DND-41 (cell line): ENCODE measurements at regions not wholly inside any gene's neighbourhood (a gene's known extent, or its start where the extent isn't known, plus 50 kb on each side); places are given as distances from the start of the nearest gene placed in this dataset.

Experiments
- ATAC-seq: fragments of 200-7000 bp; cut with Tn5 transposase; 3 replicates; pipeline ENCODE4 v1.9.1; 2021; ENCODE audit warnings: low read depth; ENCODE audit not compliant: insufficient read depth
- DNase-seq: peaks from one replicate; pipeline ENCODE4 v3.0.0-alpha.2; 2020
- H2AFZ ChIP-seq: 2 replicates; pipeline ENCODE4 v1.6.0; 2012; ENCODE audit warnings: low read depth, low read length
- H3K27ac ChIP-seq: 2 replicates; pipeline ENCODE4 v1.5.1; 2012; ENCODE audit warnings: low read length, inconsistent platforms
- H3K27me3 ChIP-seq: fragments of 200-600 bp; sonication (generic); 2 replicates; pipeline ENCODE4 v1.6.0; 2012; ENCODE audit warnings: low read length, mild to moderate bottlenecking, inconsistent platforms; ENCODE audit not compliant: insufficient read depth, poor library complexity
- H3K36me3 ChIP-seq: 2 replicates; pipeline ENCODE4 v1.5.1; 2012; ENCODE audit warnings: low read length, inconsistent platforms; ENCODE audit not compliant: insufficient read depth
- H3K4me1 ChIP-seq: 2 replicates; pipeline ENCODE4 v1.5.1; 2012; ENCODE audit warnings: mild to moderate bottlenecking, low read length; ENCODE audit not compliant: insufficient read depth
- H3K4me2 ChIP-seq: 2 replicates; pipeline ENCODE4 v1.6.0; 2012; ENCODE audit warnings: mild to moderate bottlenecking, moderate library complexity, low read length, inconsistent platforms; ENCODE audit not compliant: insufficient read depth
- H3K4me3 ChIP-seq, 2 experiments: fragments of 200-600 bp in 1 of 2; shearing (Covaris generic) in 1 of 2; 2 replicates each; pipeline ENCODE4 v1.5.1; 2012 to 2016; ENCODE audit warnings: inconsistent platforms in 2 of 2, low read length in 2 of 2, mild to moderate bottlenecking in 2 of 2, low read depth in 1 of 2, moderate library complexity in 1 of 2
- H3K79me2 ChIP-seq: 2 replicates; pipeline ENCODE4 v1.6.0; 2012; ENCODE audit warnings: low read length, inconsistent platforms; ENCODE audit not compliant: insufficient read depth
- H3K9ac ChIP-seq: 2 replicates; pipeline ENCODE4 v1.6.0; 2012; ENCODE audit warnings: low read depth, mild to moderate bottlenecking, inconsistent platforms, low read length, moderate library complexity
- H3K9me3 ChIP-seq: 2 replicates; pipeline ENCODE4 v1.5.1; 2012; ENCODE audit warnings: low read length, moderate library complexity, mild to moderate bottlenecking, inconsistent platforms; ENCODE audit not compliant: insufficient read depth, severe bottlenecking
- H4K20me1 ChIP-seq: 2 replicates; pipeline ENCODE4 v1.6.0; 2012; ENCODE audit warnings: low read length; ENCODE audit not compliant: insufficient read depth
- EZH2 ChIP-seq: IDR thresholded peaks from 3 replicates; pipeline ENCODE4 v1.6.1; 2012; ENCODE audit warnings: borderline replicate concordance, low read depth, mild to moderate bottlenecking, moderate library complexity, low read length, inconsistent platforms; ENCODE audit not compliant: severe bottlenecking
- TF ChIP-seq, protein P1 (sequence below): IDR thresholded peaks from 2 replicates; pipeline ENCODE4 v1.5.1; 2012; ENCODE audit warnings: borderline replicate concordance, low read length, moderate library complexity, mild to moderate bottlenecking; ENCODE audit not compliant: poor library complexity, severe bottlenecking; ENCODE audit errors: extremely low read depth

DNA sequence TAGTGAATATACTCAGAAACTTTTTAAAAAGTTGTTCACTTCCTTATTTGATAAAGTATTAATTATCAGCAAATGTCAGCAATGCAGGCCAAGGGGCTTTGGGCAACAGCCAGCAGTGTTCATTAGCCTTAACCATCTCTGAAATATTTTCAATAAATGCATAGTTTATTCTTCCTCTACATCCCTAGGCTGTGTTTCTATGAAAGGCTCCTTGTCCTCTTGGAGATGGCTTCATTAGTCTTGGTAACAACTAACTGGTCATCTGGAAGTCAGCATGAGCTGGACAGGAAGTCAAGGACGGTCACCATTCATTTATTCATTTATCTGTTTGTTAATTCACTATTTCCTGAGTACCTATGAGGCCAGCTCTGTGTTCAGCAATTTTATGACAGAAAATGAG lies 124.0 kb upstream of the TMEM132D start:
- no peaks in the 10 kb centered on the region for H3K4me1 ChIP-seq

DNA sequence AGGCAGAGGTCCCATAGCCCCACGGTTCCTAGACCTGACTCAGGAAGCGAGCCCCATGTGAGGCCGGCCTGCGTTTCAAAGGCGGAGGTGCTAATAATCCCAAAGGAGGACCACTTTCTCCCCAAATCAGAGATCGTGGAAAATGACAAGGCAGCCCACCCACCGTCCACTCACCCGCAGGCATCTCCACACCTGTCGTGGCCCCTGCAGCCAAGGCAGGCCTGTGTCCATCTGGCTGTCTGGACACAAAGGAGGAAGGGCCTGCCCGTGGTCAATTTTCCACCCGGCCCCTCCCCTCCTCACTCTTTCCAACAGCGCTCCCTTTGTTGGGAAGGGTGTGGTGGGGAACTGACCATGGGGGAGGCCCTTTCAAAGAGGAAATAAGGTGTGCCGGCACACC lies 125.3 kb upstream of the TMEM132D start:
- Histone ChIP-seq H3K9me3 (no peaks in the 10 kb centered on the region), H2AFZ (no peak overlapping the region), H3K27me3 (peaks cover 16% of the 10 kb centered on the region), H3K4me3 (no peak overlapping the region), H3K79me2 (no peaks in the 10 kb centered on the region), H3K27ac (no peak overlapping the region), H3K9ac (no peak overlapping the region), H3K4me2 (no peak overlapping the region), H3K36me3 (no peaks in the 10 kb centered on the region), H3K4me1 (no peaks in the 10 kb centered on the region), H4K20me1 (no peaks in the 10 kb centered on the region; the same call in 1 of the 2 replicates)
- no peak for DNase-seq
- TF ChIP-seq, protein P1, sequence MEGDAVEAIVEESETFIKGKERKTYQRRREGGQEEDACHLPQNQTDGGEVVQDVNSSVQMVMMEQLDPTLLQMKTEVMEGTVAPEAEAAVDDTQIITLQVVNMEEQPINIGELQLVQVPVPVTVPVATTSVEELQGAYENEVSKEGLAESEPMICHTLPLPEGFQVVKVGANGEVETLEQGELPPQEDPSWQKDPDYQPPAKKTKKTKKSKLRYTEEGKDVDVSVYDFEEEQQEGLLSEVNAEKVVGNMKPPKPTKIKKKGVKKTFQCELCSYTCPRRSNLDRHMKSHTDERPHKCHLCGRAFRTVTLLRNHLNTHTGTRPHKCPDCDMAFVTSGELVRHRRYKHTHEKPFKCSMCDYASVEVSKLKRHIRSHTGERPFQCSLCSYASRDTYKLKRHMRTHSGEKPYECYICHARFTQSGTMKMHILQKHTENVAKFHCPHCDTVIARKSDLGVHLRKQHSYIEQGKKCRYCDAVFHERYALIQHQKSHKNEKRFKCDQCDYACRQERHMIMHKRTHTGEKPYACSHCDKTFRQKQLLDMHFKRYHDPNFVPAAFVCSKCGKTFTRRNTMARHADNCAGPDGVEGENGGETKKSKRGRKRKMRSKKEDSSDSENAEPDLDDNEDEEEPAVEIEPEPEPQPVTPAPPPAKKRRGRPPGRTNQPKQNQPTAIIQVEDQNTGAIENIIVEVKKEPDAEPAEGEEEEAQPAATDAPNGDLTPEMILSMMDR, result no peak
- no peak for TF ChIP-seq EZH2
- no peak for ATAC-seq

More for the DNA sequence above, 124.0 kb upstream of the TMEM132D start:
- TF ChIP-seq, protein P1, result no peak
- TF ChIP-seq EZH2, result no peak
- H3K79me2 ChIP-seq, result no peaks in the 10 kb centered on the region
- no peak for ATAC-seq
- H4K20me1 ChIP-seq, result no peaks in the 10 kb centered on the region
- H3K27me3 ChIP-seq, result peaks cover 11% of the 10 kb centered on the region
- H3K27ac ChIP-seq, result no peak overlapping the region
- H3K36me3 ChIP-seq, result no peaks in the 10 kb centered on the region
- no peak overlapping the region for H3K9ac ChIP-seq
- H3K9me3 ChIP-seq, result no peaks in the 10 kb centered on the region
- no peak for DNase-seq
- no peak overlapping the region for H3K4me2 ChIP-seq
- no peak overlapping the region for H3K4me3 ChIP-seq
- no peak overlapping the region for H2AFZ ChIP-seq

DNA sequence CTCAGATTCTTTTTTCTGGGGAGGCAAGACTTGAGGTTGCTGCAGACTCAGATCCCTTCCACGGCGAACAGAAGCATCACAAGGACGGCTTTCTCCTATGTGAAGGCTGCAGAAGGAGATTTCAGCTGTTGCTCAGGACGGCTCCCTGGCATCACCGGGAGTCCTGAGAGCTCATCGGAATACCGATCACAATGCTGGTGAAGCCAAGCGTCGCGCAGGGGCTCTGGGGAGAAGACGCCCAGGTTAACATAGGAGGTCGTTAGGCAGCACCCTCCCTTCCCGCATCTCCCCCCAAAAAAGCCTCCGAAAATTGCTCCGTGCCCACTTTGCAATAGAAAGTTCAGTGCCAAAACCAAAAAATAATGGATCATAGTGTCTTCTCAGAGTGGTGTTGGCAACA lies 127.2 kb upstream of the TMEM132D start:
- ATAC-seq, result no peak
- Histone ChIP-seq H3K27me3 (peaks cover 13% of the 10 kb centered on the region), H3K9ac (no peak overlapping the region), H3K4me3 (no peak overlapping the region), H3K36me3 (no peaks in the 10 kb centered on the region), H3K4me2 (no peak overlapping the region), H2AFZ (no peak overlapping the region), H3K79me2 (no peaks in the 10 kb centered on the region), H3K27ac (no peak overlapping the region), H4K20me1 (no peaks in the 10 kb centered on the region; the same call in 1 of the 2 replicates), H3K9me3 (no peaks in the 10 kb centered on the region), H3K4me1 (no peaks in the 10 kb centered on the region)
- TF ChIP-seq EZH2, result no peak
- TF ChIP-seq, protein P1, result no peak
- DNase-seq, result no peak

DNA sequence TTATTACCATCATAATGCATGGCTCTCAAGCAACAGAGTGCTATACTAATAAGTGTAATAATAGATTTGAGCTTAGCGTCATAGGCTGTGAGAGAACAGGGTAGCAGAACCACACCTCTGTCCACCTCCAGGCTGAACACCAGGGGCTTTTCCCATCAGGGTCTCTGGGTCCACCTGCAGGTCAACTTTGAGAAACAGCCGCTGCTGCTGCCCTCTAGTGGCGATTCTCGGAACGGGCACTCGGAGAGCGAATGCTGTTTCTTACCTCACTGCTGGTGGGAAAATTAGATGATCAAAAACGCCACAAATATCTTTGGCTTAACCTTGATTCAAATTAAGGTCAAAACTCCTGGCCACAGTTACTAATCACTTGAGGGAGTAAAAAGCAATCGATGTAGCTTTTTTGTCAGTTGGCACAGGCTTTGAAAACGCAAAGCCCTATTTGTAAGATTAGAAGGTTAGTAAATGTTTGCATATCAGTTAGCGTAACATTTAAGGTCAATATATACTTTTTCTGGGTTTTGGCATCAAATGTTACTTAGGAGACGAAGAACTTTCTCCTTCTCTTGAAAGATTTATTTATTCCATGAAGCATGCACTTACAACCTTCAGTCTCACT lies 127.9 kb upstream of the TMEM132D start:
- Histone ChIP-seq H3K4me3 (no peak overlapping the region), H3K27ac (no peak overlapping the region), H3K27me3 (peaks cover 13% of the 10 kb centered on the region), H3K9me3 (no peaks in the 10 kb centered on the region), H3K79me2 (no peaks in the 10 kb centered on the region), H3K4me2 (no peak overlapping the region), H4K20me1 (no peaks in the 10 kb centered on the region; the same call in 1 of the 2 replicates), H2AFZ (no peak overlapping the region), H3K36me3 (no peaks in the 10 kb centered on the region), H3K9ac (no peak overlapping the region), H3K4me1 (no peaks in the 10 kb centered on the region)
- ATAC-seq (peak; percentile 78), DNase-seq (peak; percentile 72)
- TF ChIP-seq, protein P1, result peak; percentile 97
- TF ChIP-seq EZH2, result no peak
